ENCODE measurements at regions not wholly inside any gene's neighbourhood (a gene's known extent, or its start where the extent isn't known, plus 50 kb on each side); places are given as distances from the start of the nearest gene placed in this dataset.
"Not testable (repeated sequence)": the region's sequence is repeated elsewhere in the genome, so short reads cannot be mapped to it uniquely, and the experiment has no call there.

- DNase-seq: no peak
Observed at GRCh38 chr2:7609556-7609955, 692.3 kb downstream of the RNF144A start.

GRCh38 chr2:7609974-7610373, 692.8 kb downstream of the RNF144A start:
- DNase-seq: no peak

- no peak for DNase-seq
Observed at GRCh38 chr2:7611750-7612149, 694.5 kb downstream of the RNF144A start.

- DNase-seq: no peak
Observed at GRCh38 chr2:7612969-7613368, 695.8 kb downstream of the RNF144A start.

GRCh38 chr2:7613831-7614230, 696.6 kb downstream of the RNF144A start:
- no peak for DNase-seq

- DNase-seq: peak; percentile 54
Observed at GRCh38 chr2:7618031-7618430, 700.8 kb downstream of the RNF144A start.

GRCh38 chr2:7619203-7619970, 702.2 kb downstream of the RNF144A start:
- no peak for DNase-seq

GRCh38 chr2:7620255-7620654, 703.0 kb downstream of the RNF144A start:
- no peak for DNase-seq

- no peak for DNase-seq
Observed at GRCh38 chr2:7621018-7621814, 704.0 kb downstream of the RNF144A start.

- DNase-seq: no peak
Observed at GRCh38 chr2:7625392-7626138, 708.4 kb downstream of the RNF144A start.

GRCh38 chr2:7626139-7626537, 708.9 kb downstream of the RNF144A start:
- DNase-seq: no peak

GRCh38 chr2:7627583-7627982, 710.4 kb downstream of the RNF144A start:
- no peak for DNase-seq

- no peak for DNase-seq
Observed at GRCh38 chr2:7632420-7632819, 715.2 kb downstream of the RNF144A start.

GRCh38 chr2:7633566-7634153, 716.4 kb downstream of the RNF144A start:
- DNase-seq: no peak

- no peak for DNase-seq
Observed at GRCh38 chr2:7634409-7634808, 717.2 kb downstream of the RNF144A start.

- no peak for DNase-seq
Observed at GRCh38 chr2:7639476-7639875, 722.3 kb downstream of the RNF144A start.

- DNase-seq: not testable (repeated sequence)
Observed at GRCh38 chr2:7641272-7641671, 724.1 kb downstream of the RNF144A start.

- no peak for DNase-seq
Observed at GRCh38 chr2:7646024-7646423, 728.8 kb downstream of the RNF144A start.

- DNase-seq: no peak
Observed at GRCh38 chr2:7646661-7647060, 729.4 kb downstream of the RNF144A start.

- no peak for DNase-seq
Observed at GRCh38 chr2:7648221-7648795, 731.1 kb downstream of the RNF144A start.

GRCh38 chr2:7649461-7650228, 732.4 kb downstream of the RNF144A start:
- no peak for DNase-seq

- no peak for DNase-seq
Observed at GRCh38 chr2:7653617-7654016, 736.4 kb downstream of the RNF144A start.
